Naive thymus-derived CD8-positive, alpha-beta T cell (primary cell): ENCODE measurements at regions not wholly inside any gene's neighbourhood (a gene's known extent, or its start where the extent isn't known, plus 50 kb on each side); places are given as distances from the start of the nearest gene placed in this dataset.

Source experiments
- ATAC-seq, 2 donors: fragments of 150-1000 bp; cut with Tn5 transposase in 1 of 2; sonication (Bioruptor Pico), chemical (Tn5 transposase) in 1 of 2; 1 replicate in 1 of 2; 2 replicates in 1 of 2; pipeline ENCODE4 v1.10.0; 2021; ENCODE audit warnings: mild to moderate bottlenecking in 2 of 2, moderate library complexity in 2 of 2
- POLR2A ChIA-PET: fragments of 350-600 bp; sonication (Branson Sonifier 250); formaldehyde crosslinking; loops from one replicate; lab custom pipeline; 2021; ENCODE audit warnings: antibody characterized with exemption; lab: Charles Lee
- DNase-seq, 10 donors: peaks; one replicate each; pipeline versions ENCODE4 v3.0.0 to v3.0.0-alpha.2; 2020 to 2022
- H3K27ac Mint-ChIP-seq, 10 donors: one replicate each; pipeline ENCODE4 v1.8.0; 2020 to 2022; ENCODE audit warnings: mild to moderate bottlenecking in 10 of 10, mixed read lengths in 10 of 10, moderate library complexity in 4 of 10, inconsistent platforms in 1 of 10
- H3K27me3 Mint-ChIP-seq, 5 donors: one replicate each; pipeline ENCODE4 v1.8.0; 2021 to 2022; ENCODE audit warnings: mixed read lengths in 5 of 5
- H3K36me3 Mint-ChIP-seq, 3 donors: one replicate each; pipeline ENCODE4 v1.8.0; 2020 to 2022; ENCODE audit warnings: mixed read lengths in 3 of 3, mild to moderate bottlenecking in 2 of 3, inconsistent platforms in 1 of 3
- H3K4me1 Mint-ChIP-seq, 4 donors: one replicate each; pipeline ENCODE4 v1.8.0; 2021 to 2022; ENCODE audit warnings: mixed read lengths in 4 of 4
- H3K4me3 Mint-ChIP-seq, 10 donors: one replicate each; pipeline ENCODE4 v1.8.0; 2020 to 2022; ENCODE audit warnings: mild to moderate bottlenecking in 10 of 10, mixed read lengths in 10 of 10, moderate library complexity in 6 of 10, inconsistent platforms in 1 of 10
- H3K9me3 Mint-ChIP-seq, 9 donors: one replicate each; pipeline ENCODE4 v1.8.0; 2020 to 2022; ENCODE audit warnings: mixed read lengths in 9 of 9, mild to moderate bottlenecking in 3 of 9, inconsistent platforms in 1 of 9, moderate library complexity in 1 of 9

DNA sequence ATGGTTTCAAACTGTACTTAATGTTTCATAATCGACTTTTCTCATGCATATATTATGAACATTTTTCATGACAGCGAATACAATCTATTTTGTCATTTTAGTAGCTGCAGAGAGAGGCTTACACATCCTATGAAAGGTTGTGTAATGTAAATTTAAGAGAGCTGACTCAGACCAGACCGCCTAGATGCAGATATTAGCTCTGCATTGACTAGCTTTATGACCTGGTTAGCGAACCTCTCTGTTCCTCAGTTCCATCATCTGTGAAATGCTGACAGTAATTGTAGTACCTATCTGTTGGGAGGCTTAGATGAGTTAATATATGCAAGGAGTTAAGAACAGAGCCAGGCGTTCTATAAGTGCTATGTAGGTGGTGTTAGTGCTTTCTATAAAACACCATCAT lies 116.2 kb upstream of the RASGRP1 start:
- Mint-ChIP-seq H3K4me3 (no peak overlapping the region), H3K36me3 (no peaks in the 10 kb centered on the region), H3K4me1 (peaks cover 39 to 65% (median 53%) of the 10 kb centered on the region in 4 donors), H3K9me3 (peaks cover 0 to 2% (median 0%) of the 10 kb centered on the region in 9 donors), H3K27ac (peak overlapping the region in 1 of 10 donors; percentile 25), H3K27me3 (no peaks in the 10 kb centered on the region)
- ATAC-seq (no peak), DNase-seq (no peak)
- POLR2A ChIA-PET, result interaction anchor here (0.7 to 1.3 kb wide), 6 partner anchors 9 to 206 kb away, joined by 3 to 6 read pairs (median 4); no protein-coding TSS in a partner anchor

DNA sequence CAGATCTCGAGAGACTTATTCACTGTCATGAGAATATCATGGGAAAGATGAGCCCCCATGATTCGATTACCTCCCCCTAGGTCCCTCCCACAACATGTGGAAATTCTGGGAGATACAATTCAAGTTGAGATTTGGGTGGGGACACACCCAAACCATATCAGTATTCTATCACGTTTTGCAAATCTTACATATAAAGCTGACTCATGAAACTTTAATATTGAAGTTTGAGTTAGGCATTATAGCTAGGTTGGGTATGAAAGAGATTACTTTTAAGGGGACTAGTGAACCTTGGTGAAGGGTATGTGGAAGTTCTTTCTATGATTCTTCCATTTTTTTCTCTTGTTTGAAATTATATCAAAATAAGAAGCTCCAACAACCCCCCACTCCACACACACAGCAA lies 117.7 kb upstream of the RASGRP1 start:
- ATAC-seq (no peak), DNase-seq (no peak)
- H3K27me3 Mint-ChIP-seq, result no peaks in the 10 kb centered on the region
- H3K36me3 Mint-ChIP-seq, result no peaks in the 10 kb centered on the region
- peaks cover 45 to 76% (median 65%) of the 10 kb centered on the region in 4 donors for H3K4me1 Mint-ChIP-seq
- H3K9me3 Mint-ChIP-seq, result no peaks in the 10 kb centered on the region
- H3K27ac Mint-ChIP-seq, result peak overlapping the region in 1 of 10 donors; percentile 22
- POLR2A ChIA-PET, result interaction anchor here (1.1 to 9.7 kb wide), 9 partner anchors 9 to 128 kb away, joined by 4 to 206 read pairs (median 5); partner anchors contain the start of gene RASGRP1
- H3K4me3 Mint-ChIP-seq, result no peak overlapping the region

DNA sequence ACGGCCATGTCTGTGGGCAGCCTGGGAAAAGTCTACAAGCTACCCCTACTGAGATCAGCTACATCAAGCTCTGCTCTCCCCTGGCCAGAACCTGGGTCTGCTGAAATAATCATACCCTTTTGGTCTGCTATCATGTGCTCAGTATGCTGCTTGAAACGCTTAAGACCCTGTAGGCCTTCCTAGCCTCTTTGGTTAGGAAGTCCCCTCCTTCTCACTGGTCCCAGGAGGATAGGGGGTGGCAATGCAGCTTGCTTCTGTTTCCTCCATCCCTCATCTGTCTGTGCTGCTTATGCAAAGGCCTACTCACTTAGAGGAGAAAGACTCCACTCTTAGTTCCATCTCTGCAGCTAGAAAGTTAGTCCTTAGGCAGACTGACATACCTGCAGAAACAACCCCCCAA lies 118.2 kb upstream of the RASGRP1 start:
- Mint-ChIP-seq H3K4me1 (peaks cover 44 to 76% (median 66%) of the 10 kb centered on the region in 4 donors), H3K27me3 (no peaks in the 10 kb centered on the region), H3K36me3 (no peaks in the 10 kb centered on the region), H3K9me3 (no peaks in the 10 kb centered on the region), H3K27ac (peak overlapping the region in 8 of 10 donors; percentile 2 to 97 (median 88)), H3K4me3 (peak overlapping the region in 1 of 10 donors; percentile 6)
- POLR2A ChIA-PET, result interaction anchor here (0.9 to 9.7 kb wide), 10 partner anchors 8 to 129 kb away, joined by 4 to 206 read pairs (median 5); partner anchors contain the start of gene RASGRP1
- DNase-seq, result no peak
- no peak for ATAC-seq

DNA sequence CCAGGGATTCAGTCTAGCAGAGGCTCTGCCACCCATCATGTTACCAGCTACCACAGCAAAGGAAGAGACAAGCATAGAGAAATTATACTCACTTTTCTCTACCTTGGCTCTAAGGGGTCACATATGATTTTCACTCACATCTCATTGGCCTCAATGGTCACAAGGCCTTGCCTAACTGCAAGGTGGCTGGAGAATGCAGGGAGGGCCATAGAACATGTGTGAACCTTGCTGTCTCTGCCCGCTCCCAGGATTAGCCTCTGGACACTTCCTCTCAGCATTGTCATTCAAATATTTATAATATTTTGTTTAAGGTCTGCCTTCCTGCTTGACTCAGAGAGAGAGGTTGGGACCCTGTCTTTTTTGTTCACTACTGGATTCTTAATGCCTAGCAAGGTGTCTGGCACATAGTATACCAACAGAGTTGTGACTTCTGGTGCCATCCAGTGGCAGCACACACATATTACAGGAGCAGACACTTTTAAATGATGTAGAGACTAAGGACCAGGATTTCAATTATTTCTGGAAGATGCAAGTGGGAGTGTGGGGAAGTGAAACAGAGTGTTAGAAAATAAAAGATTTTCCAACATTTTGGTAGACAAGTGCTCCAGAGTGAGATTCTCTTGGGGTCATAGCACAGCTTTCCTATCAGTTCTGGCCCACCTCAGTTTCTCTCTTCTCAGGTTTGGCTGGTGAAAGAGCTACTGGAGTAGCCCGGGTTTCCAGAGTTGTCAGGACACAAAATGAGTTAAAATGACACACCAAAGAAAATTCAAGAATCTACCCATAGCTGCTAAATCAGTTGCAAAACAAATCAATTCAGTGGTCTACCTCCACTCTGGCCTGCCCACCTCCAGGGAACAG lies 119.0 kb upstream of the RASGRP1 start:
- POLR2A ChIA-PET, result interaction anchor here (0.7 to 9.7 kb wide), 13 partner anchors 11 to 171 kb away, joined by 3 to 206 read pairs (median 5); partner anchors contain the start of gene RASGRP1
- Mint-ChIP-seq H3K9me3 (no peaks in the 10 kb centered on the region), H3K4me3 (peak overlapping the region in 9 of 10 donors; percentile 3 to 81 (median 61)), H3K27me3 (no peaks in the 10 kb centered on the region), H3K36me3 (no peaks in the 10 kb centered on the region), H3K27ac (peak overlapping the region; percentile 83 to 97 (median 94)), H3K4me1 (peaks cover 49 to 76% (median 72%) of the 10 kb centered on the region in 4 donors)
- ATAC-seq (peak; percentile 46 to 51), DNase-seq (peak; percentile 41 to 82 (median 68))

- no peaks in the 10 kb centered on the region for H3K9me3 Mint-ChIP-seq
Observed at GRCh38 chr15:38684440-38685010, 119.9 kb upstream of the RASGRP1 start.

GRCh38 chr15:38685686-38686339 lies 121.2 kb upstream of the RASGRP1 start:
- Mint-ChIP-seq H3K4me3 (peak overlapping the region; percentile 16 to 82 (median 68)), H3K9me3 (no peaks in the 10 kb centered on the region), H3K4me1 (peaks cover 55 to 93% (median 86%) of the 10 kb centered on the region in 4 donors), H3K27ac (peak overlapping the region; percentile 83 to 97 (median 96)), H3K27me3 (no peaks in the 10 kb centered on the region), H3K36me3 (no peaks in the 10 kb centered on the region)
- DNase-seq (peak in 9 of 10 donors; percentile 16 to 88 (median 67)), ATAC-seq (peak; percentile 78 to 88)
- POLR2A ChIA-PET, result interaction anchor here (0.6 to 9.7 kb wide), 13 partner anchors 10 to 231 kb away, joined by 3 to 206 read pairs (median 5); partner anchors contain the start of genes FAM98B and RASGRP1

More at GRCh38 chr15:38684440-38685010, 119.9 kb upstream of the RASGRP1 start:
- POLR2A ChIA-PET, result interaction anchor here (0.9 to 9.7 kb wide), 8 partner anchors 11 to 130 kb away, joined by 3 to 206 read pairs (median 8); partner anchors contain the start of gene RASGRP1
- Mint-ChIP-seq H3K27me3 (no peaks in the 10 kb centered on the region), H3K4me1 (peaks cover 51 to 81% (median 76%) of the 10 kb centered on the region in 4 donors), H3K36me3 (no peaks in the 10 kb centered on the region), H3K27ac (peak overlapping the region; percentile 83 to 97 (median 94)), H3K4me3 (peak overlapping the region; percentile 49 to 81 (median 66))
- no peak for ATAC-seq
- DNase-seq, result peak in 2 of 10 donors; percentile 29 to 46

GRCh38 chr15:38687340-38687739 lies 122.7 kb upstream of the RASGRP1 start:
- peaks cover 52 to 94% (median 87%) of the 10 kb centered on the region in 4 donors for H3K4me1 Mint-ChIP-seq
- ATAC-seq (no peak), DNase-seq (no peak)
- peak overlapping the region; percentile 73 to 97 (median 94) for H3K27ac Mint-ChIP-seq
- H3K9me3 Mint-ChIP-seq, result no peaks in the 10 kb centered on the region
- peak overlapping the region in 9 of 10 donors; percentile 12 to 75 (median 61) for H3K4me3 Mint-ChIP-seq
- no peaks in the 10 kb centered on the region for H3K27me3 Mint-ChIP-seq
- H3K36me3 Mint-ChIP-seq, result no peaks in the 10 kb centered on the region
- POLR2A ChIA-PET, result interaction anchor here (0.6 to 9.7 kb wide), 8 partner anchors 8 to 233 kb away, joined by 3 to 206 read pairs (median 8); partner anchors contain the start of genes FAM98B and RASGRP1

- no peak for DNase-seq
- Mint-ChIP-seq H3K27me3 (no peaks in the 10 kb centered on the region), H3K36me3 (no peaks in the 10 kb centered on the region), H3K4me1 (peaks cover 48 to 88% (median 82%) of the 10 kb centered on the region in 4 donors), H3K9me3 (no peaks in the 10 kb centered on the region), H3K4me3 (peak overlapping the region in 9 of 10 donors; percentile 54 to 75 (median 65)), H3K27ac (peak overlapping the region; percentile 73 to 97 (median 94))
- no peak for ATAC-seq
- POLR2A ChIA-PET, result interaction anchor here (0.6 to 9.7 kb wide), 10 partner anchors 10 to 234 kb away, joined by 3 to 206 read pairs (median 6); partner anchors contain the start of genes FAM98B and RASGRP1
Observed at GRCh38 chr15:38687775-38688495, 123.3 kb upstream of the RASGRP1 start.

DNA sequence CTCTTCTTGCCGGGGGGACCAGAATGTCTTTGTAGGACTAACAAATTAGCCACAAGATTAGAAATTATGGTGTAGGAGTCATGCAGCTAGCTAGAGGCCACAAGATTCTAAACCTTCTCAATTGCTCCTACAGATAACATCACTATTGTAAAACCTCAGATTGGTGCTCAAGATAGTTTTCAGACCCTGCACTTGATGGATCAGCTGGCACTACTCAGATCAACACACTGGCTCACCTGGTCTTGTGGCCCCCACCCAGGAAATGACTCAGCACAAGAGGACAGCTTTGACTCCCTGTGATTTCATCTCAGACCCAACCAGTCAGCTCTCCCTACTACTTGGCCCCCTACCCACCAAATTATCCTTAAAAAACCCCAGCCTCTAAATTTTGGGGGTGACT lies 124.1 kb upstream of the RASGRP1 start:
- H3K36me3 Mint-ChIP-seq, result no peaks in the 10 kb centered on the region
- peaks cover 47 to 80% (median 74%) of the 10 kb centered on the region in 4 donors for H3K4me1 Mint-ChIP-seq
- DNase-seq (peak in 5 of 10 donors; percentile 18 to 66 (median 29)), ATAC-seq (peak in 1 of 2 donors; percentile 18)
- H3K27ac Mint-ChIP-seq, result peak overlapping the region; percentile 60 to 97 (median 86)
- peak overlapping the region in 9 of 10 donors; percentile 33 to 75 (median 61) for H3K4me3 Mint-ChIP-seq
- POLR2A ChIA-PET, result interaction anchor here (0.8 to 9.7 kb wide), 8 partner anchors 9 to 234 kb away, joined by 3 to 206 read pairs (median 12); partner anchors contain the start of genes FAM98B and RASGRP1
- no peaks in the 10 kb centered on the region for H3K9me3 Mint-ChIP-seq
- no peaks in the 10 kb centered on the region for H3K27me3 Mint-ChIP-seq

GRCh38 chr15:38689522-38689921 lies 124.9 kb upstream of the RASGRP1 start:
- POLR2A ChIA-PET, result interaction anchor here (0.8 to 9.7 kb wide), 6 partner anchors 11 to 235 kb away, joined by 3 to 206 read pairs (median 40); partner anchors contain the start of genes FAM98B and RASGRP1
- Mint-ChIP-seq H3K4me1 (peaks cover 46 to 72% (median 71%) of the 10 kb centered on the region in 4 donors), H3K36me3 (no peaks in the 10 kb centered on the region), H3K27ac (peak overlapping the region in 9 of 10 donors; percentile 73 to 97 (median 87)), H3K4me3 (peak overlapping the region in 7 of 10 donors; percentile 60 to 75 (median 64)), H3K27me3 (no peaks in the 10 kb centered on the region), H3K9me3 (no peaks in the 10 kb centered on the region)
- DNase-seq (no peak), ATAC-seq (no peak)

DNA sequence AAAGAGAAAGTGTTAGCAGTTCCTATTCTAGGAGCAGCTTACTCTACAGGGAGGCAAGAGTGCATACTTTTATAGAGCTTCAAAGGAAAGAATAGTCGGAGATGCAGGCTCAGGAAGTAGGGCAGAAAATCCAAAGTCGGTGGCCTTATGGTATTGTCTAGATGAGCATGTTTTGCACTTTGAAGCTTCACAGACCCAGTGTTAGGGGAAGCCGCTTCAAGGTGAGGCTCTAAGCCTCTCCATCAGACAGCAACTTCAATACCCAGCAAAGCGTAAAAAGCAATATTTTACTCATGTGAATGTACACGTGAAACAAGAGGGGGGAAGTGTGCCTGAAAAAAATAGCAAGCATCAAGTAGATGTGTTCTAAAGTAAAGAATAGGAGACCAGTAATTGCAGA lies 125.6 kb upstream of the RASGRP1 start:
- POLR2A ChIA-PET, result interaction anchor here (0.6 to 9.7 kb wide), 10 partner anchors 9 to 236 kb away, joined by 3 to 206 read pairs (median 7); partner anchors contain the start of genes FAM98B and RASGRP1
- Mint-ChIP-seq H3K4me3 (peak overlapping the region in 7 of 10 donors; percentile 20 to 75 (median 60)), H3K9me3 (no peaks in the 10 kb centered on the region), H3K4me1 (peaks cover 40 to 71% (median 67%) of the 10 kb centered on the region in 4 donors), H3K27ac (peak overlapping the region; percentile 65 to 97 (median 86)), H3K27me3 (no peaks in the 10 kb centered on the region), H3K36me3 (no peaks in the 10 kb centered on the region)
- DNase-seq (peak in 2 of 10 donors; percentile 39 to 53), ATAC-seq (peak; percentile 19 to 31)
